ENCODE measurements at regions not wholly inside any gene's neighbourhood (a gene's known extent, or its start where the extent isn't known, plus 50 kb on each side); places are given as distances from the start of the nearest gene placed in this dataset.
"Not testable (repeated sequence)": the region's sequence is repeated elsewhere in the genome, so short reads cannot be mapped to it uniquely, and the experiment has no call there.

DNA sequence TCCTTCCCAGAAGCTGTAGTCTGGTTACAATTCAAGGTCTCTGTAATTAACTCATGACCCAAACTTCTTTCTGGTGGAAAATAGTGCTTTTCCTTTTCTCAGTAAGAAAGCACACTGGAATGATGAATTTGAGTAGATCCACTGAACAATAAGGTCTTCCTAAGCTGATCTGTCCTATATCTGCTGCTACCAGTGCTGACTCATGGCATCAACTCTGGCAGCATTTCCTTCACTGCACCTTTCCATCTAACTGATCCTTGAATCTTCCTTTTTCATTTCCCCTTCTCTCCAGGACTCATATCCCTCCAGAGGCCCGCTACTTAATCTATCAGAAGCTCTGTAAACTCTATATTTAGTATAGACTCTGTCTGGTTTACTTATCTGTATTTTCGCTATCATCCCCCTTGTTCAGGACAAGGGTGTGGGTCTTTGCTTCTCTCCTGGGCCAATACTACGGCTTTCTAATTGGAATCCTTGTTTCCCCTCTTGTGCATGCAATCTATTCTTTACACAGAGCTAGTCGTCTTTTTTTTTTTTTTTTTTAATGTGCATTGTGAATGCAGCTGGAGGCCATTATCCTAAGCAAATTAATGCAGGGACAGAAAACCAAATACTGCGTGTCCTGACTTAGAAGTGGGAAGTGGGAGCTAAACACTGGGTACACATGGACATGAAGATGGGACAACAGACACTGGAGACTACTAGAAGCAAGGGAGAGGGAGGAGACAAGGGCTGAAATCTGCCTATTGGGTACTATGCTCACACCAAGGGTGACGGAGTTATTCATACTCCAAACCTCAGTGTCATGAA lies 192.2 kb upstream of the RPS23 start:
- no peak overlapping the region for H3K4me3 ChIP-seq (ENCODE audit: low read depth, low read length)
- DNase-seq (ENCODE audit: low read depth) = no peak
- TF ChIP-seq, protein P1, sequence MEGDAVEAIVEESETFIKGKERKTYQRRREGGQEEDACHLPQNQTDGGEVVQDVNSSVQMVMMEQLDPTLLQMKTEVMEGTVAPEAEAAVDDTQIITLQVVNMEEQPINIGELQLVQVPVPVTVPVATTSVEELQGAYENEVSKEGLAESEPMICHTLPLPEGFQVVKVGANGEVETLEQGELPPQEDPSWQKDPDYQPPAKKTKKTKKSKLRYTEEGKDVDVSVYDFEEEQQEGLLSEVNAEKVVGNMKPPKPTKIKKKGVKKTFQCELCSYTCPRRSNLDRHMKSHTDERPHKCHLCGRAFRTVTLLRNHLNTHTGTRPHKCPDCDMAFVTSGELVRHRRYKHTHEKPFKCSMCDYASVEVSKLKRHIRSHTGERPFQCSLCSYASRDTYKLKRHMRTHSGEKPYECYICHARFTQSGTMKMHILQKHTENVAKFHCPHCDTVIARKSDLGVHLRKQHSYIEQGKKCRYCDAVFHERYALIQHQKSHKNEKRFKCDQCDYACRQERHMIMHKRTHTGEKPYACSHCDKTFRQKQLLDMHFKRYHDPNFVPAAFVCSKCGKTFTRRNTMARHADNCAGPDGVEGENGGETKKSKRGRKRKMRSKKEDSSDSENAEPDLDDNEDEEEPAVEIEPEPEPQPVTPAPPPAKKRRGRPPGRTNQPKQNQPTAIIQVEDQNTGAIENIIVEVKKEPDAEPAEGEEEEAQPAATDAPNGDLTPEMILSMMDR (IDR thresholded peaks at IDR 0.05; ENCODE audit: low read depth, low read length, missing control alignments) = no peak

DNA sequence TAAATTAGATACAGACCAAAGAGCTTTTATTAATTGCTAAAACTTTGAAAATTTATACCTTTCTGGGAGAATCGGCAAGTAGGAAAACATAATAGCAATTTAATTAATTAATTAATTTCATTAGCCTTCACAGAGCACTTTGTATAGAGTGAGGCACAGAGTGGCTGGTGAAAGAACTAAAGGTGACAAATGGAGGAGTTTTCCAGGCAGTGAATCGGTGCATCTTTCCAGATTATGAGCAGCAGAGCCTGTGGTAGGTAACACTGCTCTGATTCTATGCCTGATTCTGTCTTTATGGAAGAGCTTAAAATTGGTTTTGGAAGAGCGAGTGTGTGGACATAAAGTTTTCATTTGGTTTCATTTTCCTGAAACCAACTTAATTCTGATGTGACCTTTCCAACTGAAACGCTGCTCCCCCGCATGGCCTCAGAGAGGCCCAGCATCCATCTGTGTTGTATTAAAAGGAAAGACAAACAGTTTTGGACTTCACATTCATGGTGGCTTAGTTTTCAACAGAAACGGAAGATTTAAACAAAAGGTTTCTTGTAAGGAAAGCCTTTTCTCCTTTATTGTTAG lies 188.9 kb upstream of the RPS23 start:
- no peak for DNase-seq (ENCODE audit: low read depth)
- TF ChIP-seq, protein P1 (IDR thresholded peaks at IDR 0.05; ENCODE audit: low read depth, low read length, missing control alignments) = no peak

DNA sequence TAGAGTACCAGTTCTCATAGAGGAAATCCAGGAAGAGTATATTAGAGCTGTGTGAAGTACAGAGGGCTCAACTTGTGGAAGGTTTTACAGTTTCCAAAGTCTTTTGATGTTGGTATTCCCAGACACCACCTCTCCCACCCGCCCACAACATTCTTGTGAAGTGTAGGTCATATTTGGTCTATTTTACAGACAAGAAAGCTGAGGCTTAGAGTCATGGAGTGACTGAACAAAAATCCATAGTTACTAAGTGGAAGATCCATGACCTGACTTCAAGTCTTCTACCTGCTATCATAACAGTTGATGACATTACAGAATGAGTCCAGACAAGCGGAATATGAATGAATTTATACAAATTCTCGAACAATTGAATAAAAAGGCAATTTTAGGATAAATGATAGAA lies 187.1 kb upstream of the RPS23 start:
- no peak for DNase-seq (ENCODE audit: low read depth)

More for the DNA sequence above, 188.9 kb upstream of the RPS23 start:
- H3K4me3 ChIP-seq (ENCODE audit: low read depth, low read length) = no peak overlapping the region

DNA sequence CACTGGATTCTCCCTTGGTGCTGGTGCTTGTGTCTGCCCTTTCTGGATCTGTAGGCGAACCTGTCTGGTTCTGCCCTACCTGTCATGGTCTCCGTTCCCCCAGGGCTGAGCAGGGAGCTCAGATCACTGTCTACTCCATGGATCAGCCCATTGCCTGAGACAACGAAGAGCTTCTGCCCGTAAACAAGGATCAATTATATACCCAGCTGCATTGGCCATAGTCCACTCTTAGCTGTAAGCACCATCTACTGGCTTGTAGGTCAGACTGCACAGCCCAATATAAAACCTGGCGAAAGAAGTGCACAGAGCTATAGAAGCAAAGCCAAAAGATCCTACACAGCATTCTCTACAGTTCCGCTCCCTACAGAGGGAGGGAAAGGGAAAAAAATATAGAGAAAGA lies 181.5 kb upstream of the RPS23 start:
- no peak overlapping the region for H3K4me3 ChIP-seq (ENCODE audit: low read depth, low read length)

More for the DNA sequence above, 187.1 kb upstream of the RPS23 start:
- TF ChIP-seq, protein P1 (IDR thresholded peaks at IDR 0.05; ENCODE audit: low read depth, low read length, missing control alignments) = no peak
- no peak overlapping the region for H3K4me3 ChIP-seq (ENCODE audit: low read depth, low read length)

DNA sequence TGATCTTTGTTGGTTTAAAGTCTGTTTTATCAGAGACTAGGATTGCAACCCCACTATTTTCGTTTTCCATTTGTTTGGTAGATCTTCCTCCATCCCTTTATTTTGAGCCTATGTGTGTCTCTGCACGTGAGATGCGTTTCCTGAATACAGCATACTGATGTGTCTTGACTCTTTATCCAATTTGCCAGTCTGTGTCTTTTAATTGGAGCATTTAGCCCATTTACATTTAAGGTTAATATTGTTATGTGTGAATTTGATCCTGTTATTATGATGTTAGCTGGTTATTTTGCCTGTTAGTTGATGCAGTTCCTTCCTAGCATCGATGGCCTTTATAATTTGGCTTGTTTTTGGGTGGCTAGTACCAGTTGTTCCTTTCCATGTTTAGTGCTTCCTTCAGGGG lies 177.2 kb upstream of the RPS23 start:
- DNase-seq (ENCODE audit: low read depth); H3K4me3 ChIP-seq (ENCODE audit: low read depth, low read length): not testable (repeated sequence)

More for the DNA sequence above, 181.5 kb upstream of the RPS23 start:
- TF ChIP-seq, protein P1 (IDR thresholded peaks at IDR 0.05; ENCODE audit: low read depth, low read length, missing control alignments) = no peak
- DNase-seq (ENCODE audit: low read depth) = no peak

DNA sequence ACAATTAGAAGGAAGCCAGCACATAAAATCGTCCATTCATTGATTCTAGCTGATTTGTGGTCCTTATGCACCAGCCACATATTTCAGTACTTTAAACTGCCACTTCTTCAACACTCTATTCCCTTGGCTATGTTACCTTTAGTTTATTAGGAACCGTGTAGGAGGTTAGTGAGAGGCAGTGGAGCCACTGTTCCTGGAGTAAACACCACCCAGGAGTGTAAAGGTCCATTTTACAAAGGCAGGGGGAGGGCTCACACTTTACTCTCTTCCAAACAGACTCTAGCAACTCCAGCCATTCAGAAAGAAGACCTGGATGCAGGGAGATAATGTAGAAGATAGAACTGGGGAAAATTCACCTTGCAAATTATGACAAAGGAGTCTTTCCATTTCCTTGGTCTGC lies 170.2 kb upstream of the RPS23 start:
- TF ChIP-seq, protein P1 (IDR thresholded peaks at IDR 0.05; ENCODE audit: low read depth, low read length, missing control alignments) = no peak
- no peak overlapping the region for H3K4me3 ChIP-seq (ENCODE audit: low read depth, low read length)

DNA sequence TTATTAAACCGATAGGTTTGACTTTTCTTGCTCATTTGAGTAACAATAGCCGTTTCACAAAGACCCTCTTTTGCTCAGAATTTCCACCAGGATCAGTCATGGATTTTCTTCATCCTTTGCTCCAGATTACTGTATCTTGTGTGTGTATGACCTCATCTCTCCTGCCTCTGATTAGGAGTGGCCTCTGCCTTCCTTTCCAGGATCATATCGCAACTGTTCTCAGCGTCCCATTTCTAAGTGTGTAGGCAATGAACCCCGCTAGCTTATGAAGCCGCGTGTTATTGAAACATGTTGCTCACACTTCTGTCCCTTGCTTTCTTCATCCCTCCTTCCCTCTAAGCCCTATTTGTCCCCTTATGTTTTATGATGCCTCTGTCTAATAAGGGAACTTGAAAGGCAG lies 169.8 kb upstream of the RPS23 start:
- no peak overlapping the region for H3K4me3 ChIP-seq (ENCODE audit: low read depth, low read length)
- DNase-seq (ENCODE audit: low read depth) = no peak
- TF ChIP-seq, protein P1 (IDR thresholded peaks at IDR 0.05; ENCODE audit: low read depth, low read length, missing control alignments) = no peak

More for the DNA sequence above, 170.2 kb upstream of the RPS23 start:
- DNase-seq (ENCODE audit: low read depth) = no peak

Measured in GM12864 (cell line).